NCI-H774 (cell line): ENCODE measurements at regions not wholly inside any gene's neighbourhood (a gene's known extent, or its start where the extent isn't known, plus 50 kb on each side); places are given as distances from the start of the nearest gene placed in this dataset.
"Not testable (repeated sequence)": the region's sequence is repeated elsewhere in the genome, so short reads cannot be mapped to it uniquely, and the experiment has no call there.

Source experiments
- DNase-seq: peaks from one replicate; lab custom pipeline; 2025; lab: John Stamatoyannopoulos, UW

DNA sequence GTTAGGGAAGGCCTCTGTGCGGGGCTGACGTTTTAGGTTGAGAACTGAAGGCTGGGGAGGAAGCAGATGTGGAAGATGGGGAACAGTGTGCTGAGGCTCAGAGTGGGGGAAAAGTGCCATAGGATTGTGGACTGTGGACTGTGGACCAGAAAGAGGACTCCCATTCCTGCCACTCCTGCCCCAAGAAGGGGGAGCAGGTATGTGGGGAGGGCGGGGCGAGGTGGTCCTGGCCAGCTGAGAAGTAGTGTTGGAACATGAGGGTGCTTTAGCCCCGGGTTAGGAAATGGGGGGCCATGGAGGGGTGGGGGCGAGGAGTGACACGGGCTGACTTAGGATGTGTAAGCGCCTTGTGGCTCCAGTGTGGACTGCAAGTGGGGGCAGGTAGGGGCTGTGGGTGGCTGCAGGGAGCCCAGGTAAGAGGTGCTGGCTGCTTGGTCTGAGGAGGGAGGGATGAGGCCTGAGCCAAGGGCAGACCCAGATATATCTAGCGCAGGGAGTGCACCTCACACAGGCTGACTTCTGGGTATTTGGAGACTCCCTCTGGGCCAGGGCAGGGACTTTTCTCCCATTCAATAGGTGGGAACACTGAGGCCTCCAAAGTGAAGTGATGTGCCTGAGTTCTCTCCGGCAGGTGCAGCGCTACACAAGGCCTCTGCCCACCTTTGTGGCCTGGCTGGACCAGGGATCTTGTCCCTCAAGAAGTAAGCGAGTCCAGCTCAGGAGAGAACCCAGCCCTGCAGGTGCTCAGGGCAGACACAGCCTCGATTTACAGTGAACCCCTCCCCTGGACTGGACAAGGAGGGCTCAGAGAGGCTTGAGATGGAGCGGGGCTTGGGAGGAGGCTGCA, 76.6 kb upstream of the TOX2 start:
- no peak for DNase-seq

DNA sequence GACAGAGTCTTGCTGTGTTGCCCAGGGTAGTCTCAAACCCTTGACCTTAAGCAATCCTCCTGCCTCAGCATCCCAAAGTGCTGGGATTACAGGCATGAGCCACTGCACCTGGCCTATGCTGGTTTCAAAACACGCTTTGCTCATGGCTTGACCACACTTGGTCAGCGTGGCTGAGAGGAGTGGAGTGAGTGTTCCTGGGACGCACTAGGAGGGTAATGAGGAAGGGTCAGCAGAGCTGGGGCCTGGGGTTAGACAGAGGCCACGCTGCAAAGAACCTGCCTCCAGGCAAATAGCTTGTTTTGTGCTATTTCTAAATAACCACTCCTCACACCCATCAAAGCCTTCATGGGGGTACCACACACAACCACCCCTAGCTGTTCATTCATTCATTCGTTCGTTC, 77.9 kb upstream of the TOX2 start:
- DNase-seq, result no peak

DNA sequence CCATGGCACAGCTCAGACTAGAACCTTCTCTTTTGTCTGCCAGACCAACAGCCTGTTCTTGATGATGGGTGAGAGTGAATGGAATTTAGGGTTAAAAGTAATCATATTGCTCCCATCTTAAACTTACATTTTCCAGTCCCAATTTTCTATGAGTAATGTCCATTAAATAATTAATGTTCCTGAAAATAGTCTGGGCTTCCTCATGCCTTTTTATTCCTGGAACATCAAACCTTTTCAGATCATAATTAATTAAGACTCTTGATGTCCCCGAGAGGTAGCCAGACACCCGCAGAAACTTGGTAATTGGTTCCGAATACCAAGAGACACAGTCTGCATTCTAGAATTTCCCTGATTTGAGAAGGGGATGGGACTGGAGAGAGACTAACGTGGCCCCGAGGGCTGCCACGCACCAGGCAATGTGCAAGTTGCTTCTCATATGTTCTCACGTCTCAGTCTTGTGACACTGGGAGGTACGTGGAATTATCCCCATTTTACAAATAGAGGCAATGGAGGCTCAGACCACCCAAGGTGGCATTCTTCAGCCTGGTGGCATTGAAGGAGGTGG, 78.6 kb upstream of the TOX2 start:
- no peak for DNase-seq

DNA sequence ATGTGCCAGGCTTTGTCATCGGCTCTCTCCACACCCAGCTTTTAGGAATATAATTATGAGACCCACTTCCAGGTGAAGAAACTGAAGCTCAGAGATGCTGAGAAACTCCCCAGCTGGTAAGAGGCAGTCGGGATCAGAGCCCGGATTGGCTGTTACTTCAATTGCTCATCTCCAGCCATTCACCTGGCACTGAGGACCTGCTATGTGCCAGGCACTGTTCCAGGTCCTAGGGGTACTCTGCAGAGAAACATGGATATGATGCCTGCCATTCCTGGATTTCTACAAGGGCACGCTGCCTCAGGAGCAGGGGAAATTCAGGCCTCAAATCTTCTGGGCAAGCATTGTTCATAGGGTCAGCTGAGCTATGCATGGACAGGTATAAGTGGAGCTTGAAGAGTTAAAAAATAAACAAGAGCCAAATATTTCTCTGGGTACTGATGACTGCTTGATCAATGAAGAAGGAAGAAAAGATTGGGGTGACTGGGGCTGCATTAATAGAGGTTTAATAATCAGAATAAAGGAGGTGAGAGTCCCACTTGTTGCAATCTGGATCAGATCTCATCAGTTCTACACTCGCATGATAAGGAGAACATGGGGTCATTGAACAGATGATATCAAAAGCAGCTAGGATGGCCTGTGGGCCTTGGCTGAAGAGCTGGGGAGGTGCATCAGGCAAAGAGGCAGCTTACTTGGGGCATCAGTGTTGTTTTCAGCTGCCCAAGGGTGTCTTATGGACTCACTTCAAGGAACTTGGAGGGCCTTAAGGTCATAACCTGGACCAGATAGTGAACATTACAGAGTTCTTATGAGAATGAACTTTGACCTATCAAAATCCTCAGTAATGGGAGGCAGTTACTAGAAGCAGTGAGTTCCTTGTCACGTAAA, 80.9 kb upstream of the TOX2 start:
- DNase-seq, result no peak

DNA sequence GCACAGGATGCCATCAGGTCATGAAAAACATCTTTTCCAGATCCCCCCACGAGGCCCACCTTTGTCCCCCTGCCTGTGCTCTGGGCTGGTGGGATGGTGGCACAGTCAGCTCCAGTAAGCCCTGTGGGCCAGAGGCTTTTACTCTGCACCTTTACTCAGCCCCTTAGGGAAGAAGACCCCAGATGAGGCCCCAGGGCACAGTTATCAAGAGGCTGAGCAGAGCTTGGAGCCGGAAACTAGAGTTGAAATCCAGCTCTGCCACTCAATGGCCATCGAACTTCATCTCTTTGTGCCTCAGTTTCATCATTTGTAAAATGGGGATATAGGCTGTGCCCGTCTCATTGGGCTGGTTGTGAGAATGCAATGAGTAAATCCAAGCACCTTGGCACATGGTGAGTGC, 81.7 kb upstream of the TOX2 start:
- no peak for DNase-seq

DNA sequence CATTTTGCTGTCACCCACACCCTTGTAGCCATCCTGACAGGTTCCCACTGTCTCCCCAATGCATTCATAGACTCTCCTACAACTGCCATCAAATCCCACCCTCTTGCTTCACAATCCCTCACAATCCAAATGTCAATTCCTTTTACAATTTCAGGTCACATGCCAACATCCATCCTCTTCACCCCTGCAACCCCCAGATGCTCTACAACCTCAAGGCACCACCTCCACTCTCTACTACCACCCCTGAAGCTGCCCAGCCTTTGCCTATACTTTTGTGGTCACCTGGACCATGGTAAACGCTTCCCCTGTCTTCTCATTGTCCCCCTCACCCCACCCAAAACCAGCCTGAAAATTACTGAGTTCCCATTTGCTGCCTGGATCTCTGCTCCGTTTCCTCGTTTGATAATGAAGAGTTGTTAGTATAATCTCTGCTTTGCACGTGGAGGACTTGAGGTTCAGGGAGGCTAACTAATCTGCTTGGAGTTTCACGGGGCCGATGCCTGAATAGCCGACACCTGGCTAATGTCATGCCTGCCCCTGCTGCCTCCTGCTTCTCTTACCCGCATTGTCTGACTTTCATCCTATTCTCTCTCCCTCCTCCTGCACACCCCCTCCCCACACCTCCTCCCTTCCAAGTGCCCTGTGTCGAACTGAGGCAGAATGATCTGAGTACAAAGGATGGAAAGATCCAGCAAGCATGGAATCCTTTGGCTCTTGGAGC, 82.4 kb upstream of the TOX2 start:
- DNase-seq, result no peak

DNA sequence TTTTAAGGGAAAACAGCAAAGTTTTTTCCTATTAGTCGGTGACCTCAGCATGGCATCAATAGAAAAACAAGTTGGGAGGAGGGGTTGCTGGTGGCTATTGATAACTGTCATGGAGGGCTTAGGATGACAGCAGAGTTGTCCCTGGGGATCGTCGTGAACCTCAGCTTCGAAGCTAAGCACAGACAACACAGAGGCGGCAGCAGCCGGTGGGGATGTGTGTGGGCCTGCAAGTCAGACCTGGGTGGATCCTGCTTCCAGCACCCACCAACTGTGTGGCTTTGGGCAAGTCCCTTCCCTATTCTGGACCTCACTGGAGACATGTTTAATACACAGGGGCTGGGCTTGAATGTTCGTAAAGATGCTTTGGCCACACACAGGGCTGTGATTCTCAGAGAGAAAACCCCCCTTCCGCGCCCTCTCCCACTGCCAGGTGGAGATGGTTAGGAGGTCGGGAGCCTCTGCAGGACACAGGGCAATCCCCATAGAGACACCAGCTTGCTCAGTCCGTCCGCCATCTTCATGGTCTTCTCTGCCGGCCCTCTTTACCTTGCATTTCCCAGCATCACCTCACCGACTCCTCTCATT, 83.1 kb upstream of the TOX2 start:
- no peak for DNase-seq

DNA sequence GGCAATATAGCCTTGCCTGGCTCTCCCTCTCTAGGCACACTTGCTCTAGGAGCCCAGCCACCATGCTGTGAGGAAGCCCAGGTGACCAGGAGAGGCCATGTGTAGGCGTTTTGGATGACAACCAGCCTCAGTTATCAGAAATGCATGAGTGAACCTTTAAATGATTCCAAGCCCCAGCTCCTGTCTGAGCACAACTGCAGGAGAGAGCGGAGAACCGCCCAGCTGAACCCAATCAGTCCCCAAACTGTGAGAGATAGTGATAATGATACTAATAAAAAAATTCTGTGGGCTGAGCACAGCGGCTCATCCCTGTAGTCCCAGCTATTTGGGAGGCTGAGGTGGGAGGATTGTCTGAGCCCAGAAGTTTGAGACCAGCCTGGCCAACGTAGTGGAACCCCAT, 83.8 kb upstream of the TOX2 start:
- DNase-seq, result no peak

DNA sequence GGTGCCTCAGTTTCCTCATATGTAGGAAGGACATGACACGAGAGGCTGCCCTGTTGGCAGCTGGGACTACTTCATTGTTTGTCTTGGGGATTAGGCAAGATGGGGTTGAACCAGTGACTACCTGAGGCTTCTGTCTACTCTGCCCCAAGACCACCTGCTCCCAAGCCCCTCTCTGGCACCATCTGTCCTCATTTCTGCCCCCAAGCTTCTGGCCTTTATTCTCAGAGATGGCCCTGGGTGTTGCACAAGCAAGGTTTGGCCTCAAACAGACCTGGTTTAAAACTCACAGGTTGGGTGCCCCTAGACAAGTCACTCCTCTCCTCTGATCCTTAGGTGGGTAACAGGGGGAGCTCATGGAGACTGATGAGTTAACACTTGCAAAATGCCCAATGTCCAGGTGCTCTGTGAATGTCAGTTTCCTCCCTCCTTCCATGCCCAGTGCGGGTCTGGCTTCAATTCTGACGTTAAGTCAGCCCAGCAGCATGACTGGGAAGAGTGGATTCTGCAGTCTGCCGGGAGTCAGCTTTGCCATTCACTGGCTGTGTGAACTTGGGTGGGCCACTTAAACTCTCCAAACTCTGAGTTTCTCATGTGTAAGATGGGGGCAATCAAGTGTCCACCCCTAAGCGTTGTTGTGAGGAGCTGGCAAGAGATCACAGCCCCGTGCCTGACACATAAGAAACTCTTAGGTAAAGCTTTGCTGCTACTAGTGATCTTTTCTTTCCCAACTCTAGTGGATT, 84.5 kb upstream of the TOX2 start:
- DNase-seq, result no peak

DNA sequence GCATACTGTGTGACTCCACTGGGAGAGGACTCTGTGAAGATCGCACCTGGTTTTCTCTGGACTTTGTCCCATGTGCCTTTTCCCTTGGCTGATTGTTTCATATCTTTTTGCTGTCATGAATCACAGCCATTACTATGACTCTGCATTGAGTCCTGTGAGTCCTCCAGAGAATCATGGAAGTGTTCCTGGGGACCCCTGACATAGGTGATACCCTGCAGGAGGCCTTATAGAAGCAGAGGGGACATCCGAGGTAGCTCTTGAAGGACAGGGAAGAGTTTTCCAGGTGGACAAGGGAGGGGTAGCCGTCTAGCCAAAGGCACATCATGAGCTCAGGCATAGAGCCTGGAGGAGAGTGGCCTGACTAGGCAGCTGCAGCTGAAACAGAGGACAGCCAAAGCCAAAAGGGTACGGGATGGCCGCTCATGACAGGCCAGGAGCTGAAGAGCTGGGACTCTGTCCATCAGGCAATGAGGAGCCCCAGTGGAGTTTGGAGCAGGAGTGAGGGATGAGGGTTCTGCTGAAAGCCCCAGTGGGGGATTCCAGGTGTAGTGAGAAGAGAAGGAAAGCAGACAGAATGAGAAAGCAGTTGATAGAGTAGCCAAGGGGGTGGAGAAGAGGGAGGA, 86.6 kb upstream of the TOX2 start:
- DNase-seq, result no peak

DNA sequence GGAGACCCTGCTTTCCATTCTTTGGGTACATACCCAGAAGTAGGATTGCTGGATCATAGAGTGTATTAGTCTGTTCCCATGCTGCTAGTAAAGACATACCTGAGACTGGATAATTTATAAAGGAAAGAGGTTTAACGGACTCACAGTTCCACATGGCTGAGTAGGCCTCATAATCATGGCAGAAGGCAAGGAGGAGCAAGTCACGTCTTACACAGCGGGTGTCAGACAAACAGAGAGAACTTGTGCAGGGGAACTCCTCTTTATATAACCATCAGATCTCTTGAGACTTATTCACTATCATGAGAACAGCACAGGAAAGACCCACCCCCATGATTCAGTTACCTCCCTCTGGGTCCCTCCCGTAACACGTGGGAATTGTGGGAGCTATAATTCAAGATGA, 87.7 kb upstream of the TOX2 start:
- not testable (repeated sequence) for DNase-seq

DNA sequence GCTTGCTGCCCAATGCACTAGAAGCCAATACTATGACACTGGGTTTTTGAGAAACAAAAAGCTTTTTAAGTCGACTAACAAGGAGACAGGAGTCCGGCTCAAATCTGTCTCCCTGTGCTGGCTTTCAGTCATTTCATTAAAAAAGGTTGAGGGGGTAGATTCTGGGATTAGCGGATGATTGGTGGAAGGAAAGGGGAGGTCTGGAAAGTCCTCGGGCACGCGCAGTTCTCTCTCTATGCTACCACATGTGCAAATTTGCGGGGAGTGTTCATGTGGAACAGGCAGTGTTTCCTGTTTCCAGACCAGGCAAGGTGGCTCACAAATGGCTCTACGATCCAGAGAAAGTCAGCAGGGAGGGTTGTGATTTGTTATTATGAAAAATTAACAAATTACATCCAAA, 89.1 kb upstream of the TOX2 start:
- DNase-seq, result no peak

DNA sequence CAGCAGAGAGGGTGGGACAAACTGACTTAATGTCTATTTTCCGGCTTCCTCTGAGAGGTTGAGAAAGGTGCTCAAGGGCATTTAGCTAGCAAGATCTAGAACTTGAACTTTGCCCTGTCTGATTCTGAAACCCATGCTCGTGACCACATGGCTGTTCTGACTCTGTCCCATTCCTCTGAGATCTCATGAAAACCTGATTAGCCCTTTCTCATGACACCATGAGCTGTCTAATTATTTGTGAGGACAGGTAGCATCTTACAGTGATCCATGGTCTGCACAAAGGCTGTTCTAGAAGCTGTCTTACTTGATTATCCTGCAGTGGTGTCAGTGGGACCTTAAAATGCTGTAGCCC, 89.6 kb upstream of the TOX2 start:
- DNase-seq, result no peak

DNA sequence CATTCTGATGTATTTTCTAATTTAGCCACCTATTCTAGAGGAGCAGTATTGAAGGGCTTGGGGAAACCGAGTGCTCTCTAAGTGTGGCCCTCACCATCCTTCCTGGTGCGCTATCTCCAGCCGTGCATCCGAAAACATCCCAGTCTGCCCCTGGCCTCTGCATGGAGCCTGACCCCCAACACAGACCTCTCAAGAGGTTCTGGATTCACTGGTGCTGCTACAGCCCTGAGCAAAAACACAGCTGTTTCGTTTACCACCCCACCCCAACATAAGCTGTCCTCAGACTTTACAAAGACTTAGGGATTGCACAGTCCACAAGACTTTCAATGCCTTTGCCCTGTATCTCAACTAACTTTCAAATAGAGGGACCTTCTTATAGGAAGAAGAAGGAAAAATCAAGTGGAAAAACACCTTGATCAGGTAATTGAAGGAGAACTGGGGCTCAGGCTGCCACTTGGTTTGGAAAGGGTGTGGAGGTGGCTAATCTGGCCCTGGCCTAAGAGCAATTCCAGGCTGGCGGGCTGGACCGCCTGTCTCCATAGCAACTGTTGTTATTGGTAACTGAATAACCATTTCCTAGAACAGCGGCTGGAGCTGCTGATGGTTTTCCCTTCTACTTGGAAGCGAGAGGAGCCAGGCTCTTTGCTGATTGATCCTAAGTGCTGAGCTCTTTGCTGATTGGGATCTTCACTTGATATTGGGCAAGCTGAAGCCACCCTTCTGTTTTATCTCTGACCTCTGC, 90.2 kb upstream of the TOX2 start:
- DNase-seq, result peak; percentile 70

DNA sequence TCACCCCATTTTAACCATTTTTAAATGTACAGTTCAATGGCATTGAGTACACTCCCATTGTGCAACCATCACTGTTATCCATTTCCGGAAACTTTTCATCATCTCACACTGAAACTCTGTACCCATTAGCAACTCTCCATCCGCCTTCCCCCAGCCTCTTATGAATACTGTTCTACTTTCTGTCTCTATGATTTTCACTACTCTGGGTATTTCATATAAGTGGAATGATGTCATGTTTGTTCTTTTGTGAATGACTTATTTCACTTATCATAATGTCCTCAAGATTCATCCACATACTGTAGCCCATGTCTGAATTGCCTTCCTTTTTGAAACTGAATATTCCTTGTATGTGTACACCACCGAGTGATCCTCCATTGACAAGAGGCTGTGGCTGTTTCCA, 92.9 kb upstream of the TOX2 start:
- no peak for DNase-seq

DNA sequence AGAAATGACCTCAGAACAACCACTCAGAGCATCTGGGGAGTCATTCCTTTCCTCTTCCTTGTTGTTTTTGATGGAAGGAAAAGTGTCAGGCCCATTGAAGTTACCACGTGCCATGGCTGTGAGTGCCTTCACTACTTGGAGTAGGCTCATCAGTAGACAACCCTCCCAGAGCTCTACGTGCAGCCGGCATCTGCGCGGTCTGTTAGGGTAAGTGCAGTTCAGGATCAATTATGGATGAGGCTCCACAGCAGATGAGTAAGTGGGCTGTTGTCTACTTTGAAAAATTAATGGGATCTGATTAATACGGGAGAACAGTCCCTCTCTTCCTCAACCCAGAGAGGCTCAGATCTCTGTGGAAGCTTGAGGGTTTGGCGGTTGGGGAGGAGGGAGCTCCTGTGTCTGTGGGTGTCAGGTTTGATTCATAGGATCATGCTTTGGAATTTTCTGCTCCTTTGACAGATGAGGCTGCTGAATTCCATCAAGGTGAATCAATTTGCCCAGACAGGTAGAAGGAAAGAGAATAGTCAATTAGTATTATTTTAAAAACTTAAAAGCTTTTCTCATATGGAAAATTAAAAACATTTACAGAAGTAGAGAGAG, 93.8 kb upstream of the TOX2 start:
- no peak for DNase-seq

DNA sequence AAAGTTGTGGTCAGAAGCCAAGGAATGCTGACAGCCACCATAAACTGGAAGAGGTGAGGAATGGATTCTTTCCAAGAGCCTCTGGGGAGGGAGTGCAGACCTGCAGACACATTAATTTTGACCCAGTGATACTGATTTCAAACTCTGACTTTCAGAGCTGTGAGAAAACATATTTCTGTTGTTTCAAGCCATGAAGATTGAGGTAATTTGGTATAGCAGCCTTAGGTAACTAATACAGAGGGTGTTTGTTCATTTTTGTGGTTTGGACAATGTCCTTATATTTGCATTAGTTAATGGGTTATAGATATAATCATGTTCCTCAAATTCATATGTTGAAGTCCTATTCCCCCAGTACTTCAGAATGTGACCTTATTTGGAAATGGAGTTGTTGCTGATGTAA, 85.4 kb upstream of the GTSF1L start:
- DNase-seq, result no peak

DNA sequence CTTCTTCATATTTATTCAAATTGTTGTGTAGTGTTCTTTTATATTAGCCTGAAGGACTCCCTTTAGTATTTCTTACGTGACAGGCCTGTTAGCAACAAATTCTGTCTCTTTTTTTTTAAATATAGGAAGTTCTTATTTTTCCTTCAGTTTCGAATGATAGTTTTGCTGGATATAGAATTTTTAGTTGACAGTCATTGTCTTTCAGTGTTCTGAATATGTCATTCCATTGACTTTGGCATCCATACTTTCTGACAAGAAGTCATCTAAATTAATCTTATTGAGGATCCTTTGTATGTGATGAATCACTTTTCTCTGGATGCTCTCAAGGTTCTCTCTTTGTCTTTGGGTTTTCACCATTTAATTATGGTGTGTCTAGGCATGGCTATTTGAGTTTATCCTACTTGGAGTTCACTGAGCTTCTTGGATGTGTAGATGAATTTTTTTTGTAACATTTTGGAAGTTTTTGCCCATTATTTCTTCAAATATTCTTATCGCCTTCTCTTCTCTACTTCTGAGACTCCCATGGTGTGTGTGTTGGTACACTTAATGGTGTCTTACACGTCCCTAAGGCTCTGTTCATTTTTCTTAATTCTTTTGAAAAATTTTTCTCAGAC, 82.5 kb upstream of the GTSF1L start:
- no peak for DNase-seq

DNA sequence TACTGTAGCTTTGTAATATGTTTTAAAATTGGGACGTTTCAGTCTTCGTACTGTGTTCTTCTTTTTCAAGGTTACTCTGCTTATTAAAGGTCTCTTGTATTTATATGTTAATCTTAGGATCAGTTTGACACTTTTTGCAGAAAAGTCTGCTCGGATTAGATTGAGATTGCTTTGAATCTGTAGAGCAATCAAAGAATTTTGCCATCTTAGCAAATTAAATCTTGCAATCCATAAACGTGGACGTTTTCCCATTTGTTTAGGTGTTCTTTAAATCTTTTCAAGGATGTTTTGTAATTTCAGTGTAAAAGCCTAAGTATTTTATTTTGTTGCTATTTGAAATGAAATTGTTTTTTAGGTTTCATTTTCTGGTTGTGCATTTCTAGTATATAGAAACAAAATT, 78.0 kb upstream of the GTSF1L start:
- DNase-seq, result no peak
